K562 (cell line): ENCODE measurements at regions not wholly inside any gene's neighbourhood (a gene's known extent, or its start where the extent isn't known, plus 50 kb on each side); places are given as distances from the start of the nearest gene placed in this dataset.

Source experiments
- ATAC-seq: fragments of 200-7000 bp; cut with Tn5 transposase; 3 replicates; pipeline ENCODE4 v1.9.1; 2020; ENCODE audit warnings: moderate library complexity
- BruUV-seq: library from RNA; stranded (reverse); fragments of 400-500 nt; replicated peaks from 2 replicates; lab custom pipeline; 2021; lab: Mats Ljungman, UMichigan
- CTCF ChIA-PET: fragments of 300-600 bp; formaldehyde crosslinking; extraction: SDS; loops from one replicate; lab custom pipeline; 2021; ENCODE audit warnings: low intra/inter-chr PET ratio; lab: Yijun Ruan, JAX
- POLR2A ChIA-PET: fragments of 300-600, 350-650 bp; sonication (Branson Sonifier 250); formaldehyde crosslinking; extraction: SDS; loops from one replicate; lab custom pipeline; 2021; ENCODE audit warnings: antibody characterized with exemption, inconsistent platforms; lab: Yijun Ruan, JAX
- DNase-seq, 4 experiments: peaks; one replicate each; pipeline versions ENCODE4 v3.0.0 to v3.0.0-alpha.2; 2011 to 2018; ENCODE audit warnings: low spot score in 3 of 4, mixed read lengths in 3 of 4; ENCODE audit errors: extremely low read depth in 1 of 4
- FAIRE-seq: peaks from 2 replicates; lab custom pipeline; 2011; peaks lifted over from hg19 to GRCh38; lab: Jason Lieb, UNC
- H2AFZ ChIP-seq: 2 replicates; pipeline ENCODE4 v1.6.0; 2011; ENCODE audit warnings: low read depth, low read length, control low read depth, inconsistent platforms
- H3K27ac ChIP-seq: fragments of 200-600 bp; 3 replicates; pipeline ENCODE4 v1.8.0; 2011; ENCODE audit warnings: low read depth, mild to moderate bottlenecking, control low read depth, inconsistent platforms, low read length, moderate library complexity, mixed read lengths; ENCODE audit errors: extremely low read depth
- H3K27me3 ChIP-seq, 2 experiments: fragments of 300-600 bp in 1 of 2; 2 replicates in 1 of 2; 3 replicates in 1 of 2; pipeline versions ENCODE4 v1.6.0 to v1.8.0; 2011; ENCODE audit warnings: inconsistent platforms in 2 of 2, low read length in 2 of 2, mild to moderate bottlenecking in 1 of 2, mixed read lengths in 1 of 2, moderate library complexity in 1 of 2; ENCODE audit not compliant: control insufficient read depth in 2 of 2, insufficient read depth in 2 of 2
- H3K36me3 ChIP-seq: fragments of 300-600 bp; 3 replicates; pipeline ENCODE4 v1.8.0; 2011; ENCODE audit warnings: mild to moderate bottlenecking, low read length, inconsistent platforms; ENCODE audit not compliant: control insufficient read depth, insufficient read depth
- H3K4me1 ChIP-seq, 2 experiments: fragments of 200-600 bp in 1 of 2; replicated peaks in 1 of 2; 2 replicates in 1 of 2; 3 replicates in 1 of 2; pipeline versions ENCODE4 v1.5.1 to v1.8.0; 2011; ENCODE audit warnings: inconsistent platforms in 2 of 2, low read length in 2 of 2, mild to moderate bottlenecking in 1 of 2, mixed read lengths in 1 of 2, moderate library complexity in 1 of 2; ENCODE audit not compliant: control insufficient read depth in 2 of 2, insufficient read depth in 2 of 2
- H3K4me2 ChIP-seq: 2 replicates; pipeline ENCODE4 v1.6.1; 2011; ENCODE audit warnings: low read length, control low read depth, inconsistent platforms, mixed read lengths; ENCODE audit not compliant: insufficient read depth
- H3K4me3 ChIP-seq: fragments of 200-600 bp; sonication (generic), shearing (Covaris generic); 2 replicates; pipeline ENCODE4 v1.5.1; 2016; ENCODE audit warnings: control low read depth, inconsistent platforms
- H3K79me2 ChIP-seq: fragments of 200-600 bp; 3 replicates; pipeline ENCODE4 v1.8.0; 2011; ENCODE audit warnings: low read length, inconsistent platforms; ENCODE audit not compliant: control insufficient read depth, insufficient read depth
- H3K9ac ChIP-seq, 2 experiments: 2 replicates each; pipeline versions ENCODE4 v1.6.0 to v1.6.1; 2011; ENCODE audit warnings: low read depth in 2 of 2, low read length in 2 of 2, control low read depth in 1 of 2, inconsistent platforms in 1 of 2, mild to moderate bottlenecking in 1 of 2, mixed read lengths in 1 of 2; ENCODE audit not compliant: insufficient read depth in 1 of 2
- H3K9me1 ChIP-seq: one replicate; pipeline ENCODE4 v1.6.0; 2011; ENCODE audit warnings: inconsistent platforms, mild to moderate bottlenecking, low read length, moderate library complexity; ENCODE audit not compliant: control insufficient read depth, insufficient read depth
- H3K9me3 ChIP-seq: replicated peaks from 2 replicates; pipeline ENCODE4 v1.5.1; 2011; ENCODE audit warnings: low read depth, low read length, inconsistent platforms; ENCODE audit not compliant: control insufficient read depth, insufficient read depth
- H4K20me1 ChIP-seq: replicated peaks from 2 replicates; pipeline ENCODE4 v1.6.1; 2011; ENCODE audit warnings: low read length, inconsistent platforms, mixed read lengths; ENCODE audit not compliant: control insufficient read depth, insufficient read depth
- BCOR ChIP-seq: fragments of 450-650 bp; IDR thresholded peaks from 2 replicates; pipeline ENCODE4 v1.6.1; 2016
- ETS2 ChIP-seq: IDR thresholded peaks from 2 replicates; pipeline ENCODE4 v1.6.1; 2016; ENCODE audit warnings: borderline replicate concordance, missing genetic modification characterization, mild to moderate bottlenecking, moderate library complexity, missing compliant biosample characterization; ENCODE audit not compliant: poor library complexity, severe bottlenecking
- GATA2 ChIP-seq: sonication (generic); formaldehyde crosslinking; IDR thresholded peaks from 2 replicates; pipeline ENCODE4 v1.4.0; 2020; ENCODE audit warnings: mild to moderate bottlenecking, missing genetic modification reagents
- GTF2F1 ChIP-seq: IDR thresholded peaks from 2 replicates; pipeline ENCODE4 v1.6.1; 2011; ENCODE audit warnings: low read depth, low read length, improper control_type of control experiment
- ILK ChIP-seq: fragments of 450-650 bp; IDR thresholded peaks from 2 replicates; pipeline ENCODE4 v1.6.1; 2016; ENCODE audit warnings: missing genetic modification characterization, low read depth, mild to moderate bottlenecking, missing compliant biosample characterization, moderate library complexity, borderline replicate concordance
- MAFF ChIP-seq: IDR thresholded peaks from 2 replicates; pipeline ENCODE4 v1.6.1; 2012; ENCODE audit warnings: low read length, improper control_type of control experiment
- MAFG ChIP-seq: fragments of 450-650 bp; conservative IDR thresholded peaks from 2 replicates; pipeline ENCODE4 v1.6.1; 2016; ENCODE audit warnings: missing genetic modification characterization, missing compliant biosample characterization
- ZBTB9 ChIP-seq: fragments of 450-650 bp; formaldehyde crosslinking; IDR thresholded peaks from 2 replicates; pipeline ENCODE4 v1.4.0; 2020; ENCODE audit warnings: mild to moderate bottlenecking, moderate library complexity
- ZKSCAN3 ChIP-seq: fragments of 250-450 bp; sonication (Bioruptor Pico); IDR thresholded peaks from 2 replicates; pipeline ENCODE4 v1.4.0; 2020
- ZNF707 ChIP-seq: fragments of 250-450 bp; sonication (Bioruptor Pico); conservative IDR thresholded peaks from 2 replicates; pipeline ENCODE4 v1.8.0; 2022; ENCODE audit warnings: inconsistent platforms, mild to moderate bottlenecking, moderate library complexity
- WGBS: fragments of 100-300 bp; shearing (Covaris generic); methylation state at CpG from one replicate; pipeline ENCODE4 v1.1.6; 2016; ENCODE audit warnings: low coverage, mixed read lengths; ENCODE audit not compliant: insufficient coverage; ENCODE audit errors: missing lambda C conversion rate; 5-methylcytosine and 5-hydroxymethylcytosine counted together
- in situ Hi-C: fragments of 300-500 bp; cut with MboI; formaldehyde crosslinking; loops from 4 replicates; pipeline ENCODE4 v1.15.0; 2018; ENCODE audit warnings: inconsistent platforms, mixed read lengths
- intact Hi-C: fragments of 100-400 bp; cut with micrococcal nuclease; formaldehyde crosslinking; loops from 2 replicates; pipeline ENCODE4 v1.14.2; 2022
- TF ChIP-seq, protein P1 (sequence below): sonication (generic); formaldehyde crosslinking; IDR thresholded peaks from 2 replicates; pipeline ENCODE4 v1.8.1; 2023; ENCODE audit warnings: mild to moderate bottlenecking, missing genetic modification reagents
- TF ChIP-seq, protein P2 (sequence below): fragments of 250-450 bp; sonication (Bioruptor Pico); IDR thresholded peaks from 2 replicates; pipeline ENCODE4 v1.5.0; 2021; ENCODE audit warnings: mild to moderate bottlenecking, moderate library complexity
- TF ChIP-seq, protein P3 (sequence below): fragments of 450-650 bp; IDR thresholded peaks from 2 replicates; pipeline ENCODE4 v1.6.1; 2018; ENCODE audit not compliant: partially characterized antibody

- Histone ChIP-seq H2AFZ (no peak overlapping the region), H3K27ac (no peak overlapping the region), H3K9ac (no peak overlapping the region)
- TF ChIP-seq ETS2 (tag) (no peak), ZNF707 (CRISPR knock-in tag) (no peak), MAFG (tag) (no peak), BCOR (no peak), ILK (tag) (no peak), GTF2F1 (no peak), GATA2 (CRISPR knock-in tag) (no peak), ZKSCAN3 (CRISPR knock-in tag) (no peak), ZBTB9 (CRISPR knock-in tag) (no peak), MAFF (no peak)
- TF ChIP-seq, protein P1, sequence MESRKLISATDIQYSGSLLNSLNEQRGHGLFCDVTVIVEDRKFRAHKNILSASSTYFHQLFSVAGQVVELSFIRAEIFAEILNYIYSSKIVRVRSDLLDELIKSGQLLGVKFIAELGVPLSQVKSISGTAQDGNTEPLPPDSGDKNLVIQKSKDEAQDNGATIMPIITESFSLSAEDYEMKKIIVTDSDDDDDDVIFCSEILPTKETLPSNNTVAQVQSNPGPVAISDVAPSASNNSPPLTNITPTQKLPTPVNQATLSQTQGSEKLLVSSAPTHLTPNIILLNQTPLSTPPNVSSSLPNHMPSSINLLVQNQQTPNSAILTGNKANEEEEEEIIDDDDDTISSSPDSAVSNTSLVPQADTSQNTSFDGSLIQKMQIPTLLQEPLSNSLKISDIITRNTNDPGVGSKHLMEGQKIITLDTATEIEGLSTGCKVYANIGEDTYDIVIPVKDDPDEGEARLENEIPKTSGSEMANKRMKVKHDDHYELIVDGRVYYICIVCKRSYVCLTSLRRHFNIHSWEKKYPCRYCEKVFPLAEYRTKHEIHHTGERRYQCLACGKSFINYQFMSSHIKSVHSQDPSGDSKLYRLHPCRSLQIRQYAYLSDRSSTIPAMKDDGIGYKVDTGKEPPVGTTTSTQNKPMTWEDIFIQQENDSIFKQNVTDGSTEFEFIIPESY: no peak
- TF ChIP-seq, protein P2, sequence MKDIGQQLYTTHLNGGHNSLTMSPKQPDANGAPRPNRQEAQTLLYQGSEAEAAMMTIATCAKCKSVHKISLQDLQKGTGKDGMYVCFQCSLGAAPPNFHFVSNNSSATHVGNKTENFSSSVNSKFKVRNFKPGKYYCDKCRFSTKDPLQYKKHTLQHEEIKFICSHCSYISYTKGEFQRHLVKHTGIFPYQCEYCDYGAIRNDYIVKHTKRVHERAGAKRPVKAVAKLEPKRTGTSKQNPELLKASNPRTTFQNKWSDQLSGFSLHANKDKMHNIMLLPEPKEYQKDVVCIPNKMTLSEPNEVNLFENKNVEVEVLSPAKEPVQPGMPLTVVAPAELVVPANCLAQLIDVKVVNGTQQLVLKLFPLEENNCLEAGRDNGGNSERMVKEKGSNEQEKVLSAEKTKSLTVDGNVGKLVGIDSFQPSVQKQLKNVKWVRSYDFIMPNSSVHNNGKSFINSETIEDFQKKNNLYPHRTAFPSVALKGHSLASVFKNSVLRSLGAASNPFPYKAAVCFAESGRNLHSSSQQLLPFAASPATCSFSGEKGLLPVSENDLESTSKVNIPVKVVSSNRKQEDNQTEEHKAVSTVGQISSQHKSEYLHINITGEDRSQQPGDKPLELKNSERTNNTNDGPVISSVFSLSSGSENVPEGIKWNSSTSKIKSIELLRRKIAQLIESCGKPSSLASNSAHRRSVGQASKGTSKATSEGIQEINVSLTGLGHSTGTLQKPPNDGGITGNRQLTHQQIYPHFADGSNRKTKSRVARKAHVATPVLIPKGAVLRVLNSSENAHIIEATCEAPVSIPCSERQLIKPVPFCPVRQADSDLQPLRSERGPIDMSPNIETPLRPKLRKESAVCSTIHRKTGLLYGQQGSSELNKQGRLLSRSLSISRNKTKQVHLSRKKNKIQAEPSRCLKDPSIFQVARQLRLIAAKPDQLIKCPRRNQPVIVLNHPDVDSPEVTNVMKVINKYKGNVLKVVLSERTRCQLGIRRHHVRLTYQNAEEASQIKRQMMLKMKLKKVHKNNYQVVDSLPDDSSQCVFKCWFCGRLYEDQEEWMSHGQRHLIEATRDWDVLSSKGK: no peak
- TF ChIP-seq, protein P3, sequence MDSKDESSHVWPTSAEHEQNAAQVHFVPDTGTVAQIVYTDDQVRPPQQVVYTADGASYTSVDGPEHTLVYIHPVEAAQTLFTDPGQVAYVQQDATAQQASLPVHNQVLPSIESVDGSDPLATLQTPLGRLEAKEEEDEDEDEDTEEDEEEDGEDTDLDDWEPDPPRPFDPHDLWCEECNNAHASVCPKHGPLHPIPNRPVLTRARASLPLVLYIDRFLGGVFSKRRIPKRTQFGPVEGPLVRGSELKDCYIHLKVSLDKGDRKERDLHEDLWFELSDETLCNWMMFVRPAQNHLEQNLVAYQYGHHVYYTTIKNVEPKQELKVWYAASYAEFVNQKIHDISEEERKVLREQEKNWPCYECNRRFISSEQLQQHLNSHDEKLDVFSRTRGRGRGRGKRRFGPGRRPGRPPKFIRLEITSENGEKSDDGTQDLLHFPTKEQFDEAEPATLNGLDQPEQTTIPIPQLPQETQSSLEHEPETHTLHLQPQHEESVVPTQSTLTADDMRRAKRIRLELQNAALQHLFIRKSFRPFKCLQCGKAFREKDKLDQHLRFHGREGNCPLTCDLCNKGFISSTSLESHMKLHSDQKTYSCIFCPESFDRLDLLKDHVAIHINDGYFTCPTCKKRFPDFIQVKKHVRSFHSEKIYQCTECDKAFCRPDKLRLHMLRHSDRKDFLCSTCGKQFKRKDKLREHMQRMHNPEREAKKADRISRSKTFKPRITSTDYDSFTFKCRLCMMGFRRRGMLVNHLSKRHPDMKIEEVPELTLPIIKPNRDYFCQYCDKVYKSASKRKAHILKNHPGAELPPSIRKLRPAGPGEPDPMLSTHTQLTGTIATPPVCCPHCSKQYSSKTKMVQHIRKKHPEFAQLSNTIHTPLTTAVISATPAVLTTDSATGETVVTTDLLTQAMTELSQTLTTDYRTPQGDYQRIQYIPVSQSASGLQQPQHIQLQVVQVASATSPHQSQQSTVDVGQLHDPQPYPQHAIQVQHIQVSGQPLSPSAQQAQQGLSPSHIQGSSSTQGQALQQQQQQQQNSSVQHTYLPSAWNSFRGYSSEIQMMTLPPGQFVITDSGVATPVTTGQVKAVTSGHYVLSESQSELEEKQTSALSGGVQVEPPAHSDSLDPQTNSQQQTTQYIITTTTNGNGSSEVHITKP: no peak
- TF ChIP-seq, all 486 proteins: peak for 0
- no peaks in the 10 kb centered on the region for H3K36me3 ChIP-seq
- BruUV-seq: no TSS peak
- no peaks in the 10 kb centered on the region for H3K4me1 ChIP-seq
- H3K9me1 ChIP-seq: no peaks in the 10 kb centered on the region
- ChIA-PET POLR2A (no interaction called here), CTCF (no interaction called here)
- in situ Hi-C loops (no loop called here), intact Hi-C loops (no loop called here)
- WGBS: 0% methylated on average over 2 of the region's 2 CpGs
- no peaks in the 10 kb centered on the region for H3K9me3 ChIP-seq
- no peak for ATAC-seq
- no peaks in the 10 kb centered on the region for H3K79me2 ChIP-seq
- H3K27me3 ChIP-seq: no peaks in the 10 kb centered on the region
- FAIRE-seq: peak; percentile 26
- no peak for DNase-seq
- no peaks in the 10 kb centered on the region for H4K20me1 ChIP-seq
- no peak overlapping the region for H3K4me3 ChIP-seq
- no peak overlapping the region for H3K4me2 ChIP-seq
These were observed 629.3 kb downstream of the IPMK start for GRCh38 chr10:57638411-57638810.
